ENCODE measurements at regions not wholly inside any gene's neighbourhood (a gene's known extent, or its start where the extent isn't known, plus 50 kb on each side); places are given as distances from the start of the nearest gene placed in this dataset.

DNA sequence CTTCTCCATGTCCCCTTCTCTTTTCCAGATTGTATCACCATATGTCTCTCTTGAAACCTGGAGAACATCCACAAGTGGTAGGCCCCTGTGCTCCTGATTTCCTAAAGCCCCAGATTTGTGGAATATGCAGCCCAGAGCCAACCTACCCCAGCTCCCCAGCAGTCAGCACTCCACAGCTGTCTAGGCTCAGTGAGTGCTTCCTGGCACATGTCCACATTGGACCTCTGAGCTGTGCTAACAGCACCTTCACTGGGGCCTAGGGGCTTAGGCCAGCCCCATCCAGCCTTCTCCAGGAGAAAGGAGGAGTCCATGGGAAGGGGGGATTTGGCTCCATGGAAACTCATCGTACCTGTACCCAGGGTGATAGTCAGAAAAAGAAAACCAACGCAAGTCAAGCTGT lies 192.7 kb downstream of the FGFR2 start:
- Mint-ChIP-seq H3K27ac (ENCODE audit: unreplicated experiment) (no peak overlapping the region), H3K9me3 (ENCODE audit: unreplicated experiment) (no peaks in the 10 kb centered on the region), H3K4me3 (ENCODE audit: unreplicated experiment) (no peak overlapping the region), H3K27me3 (ENCODE audit: low read depth, unreplicated experiment) (peaks cover under 1% of the 10 kb centered on the region), H3K4me1 (ENCODE audit: low read depth, unreplicated experiment) (peaks cover 8% of the 10 kb centered on the region), H3K36me3 (ENCODE audit: low read depth, unreplicated experiment) (no peaks in the 10 kb centered on the region)
- Histone ChIP-seq H3K4me3 (ENCODE audit: insufficient read depth, low read depth, low read length) (no peak overlapping the region), H3K4me2 (ENCODE audit: low read length) (no peak overlapping the region), H2AFZ (ENCODE audit: low read depth, low read length) (no peak overlapping the region), H3K36me3 (ENCODE audit: insufficient read depth, low read length) (no peaks in the 10 kb centered on the region), H3K4me1 (ENCODE audit: insufficient read depth, low read length) (peaks cover 4% of the 10 kb centered on the region), H3K9ac (ENCODE audit: low read length) (no peak overlapping the region), H3K27ac (ENCODE audit: low read depth, low read length) (no peak overlapping the region), H3K9me3 (ENCODE audit: insufficient read depth, low read depth, low read length) (peaks cover 3% of the 10 kb centered on the region), H3K79me2 (ENCODE audit: insufficient read depth, low read length) (no peaks in the 10 kb centered on the region), H4K20me1 (ENCODE audit: insufficient read depth, low read length) (no peaks in the 10 kb centered on the region), H3K27me3 (ENCODE audit: insufficient read depth, low read length) (no peaks in the 10 kb centered on the region)
- TF ChIP-seq CTCF (IDR thresholded peaks at IDR 0.05; ENCODE audit: insufficient read depth, low read depth, low read length) (no peak), EZH2 (IDR thresholded peaks at IDR 0.05; ENCODE audit: insufficient read depth, low read length) (no peak)
- DNase-seq (ENCODE audit: low read depth) = no peak
- no peak for FAIRE-seq

GRCh38 chr10:121405953-121406352 lies 192.3 kb downstream of the FGFR2 start:
- TF ChIP-seq CTCF (IDR thresholded peaks at IDR 0.05; ENCODE audit: insufficient read depth, low read depth, low read length) (no peak), EZH2 (IDR thresholded peaks at IDR 0.05; ENCODE audit: insufficient read depth, low read length) (no peak)
- no peak for FAIRE-seq
- H3K4me3 ChIP-seq (ENCODE audit: insufficient read depth, low read depth, low read length) = no peak overlapping the region

DNA sequence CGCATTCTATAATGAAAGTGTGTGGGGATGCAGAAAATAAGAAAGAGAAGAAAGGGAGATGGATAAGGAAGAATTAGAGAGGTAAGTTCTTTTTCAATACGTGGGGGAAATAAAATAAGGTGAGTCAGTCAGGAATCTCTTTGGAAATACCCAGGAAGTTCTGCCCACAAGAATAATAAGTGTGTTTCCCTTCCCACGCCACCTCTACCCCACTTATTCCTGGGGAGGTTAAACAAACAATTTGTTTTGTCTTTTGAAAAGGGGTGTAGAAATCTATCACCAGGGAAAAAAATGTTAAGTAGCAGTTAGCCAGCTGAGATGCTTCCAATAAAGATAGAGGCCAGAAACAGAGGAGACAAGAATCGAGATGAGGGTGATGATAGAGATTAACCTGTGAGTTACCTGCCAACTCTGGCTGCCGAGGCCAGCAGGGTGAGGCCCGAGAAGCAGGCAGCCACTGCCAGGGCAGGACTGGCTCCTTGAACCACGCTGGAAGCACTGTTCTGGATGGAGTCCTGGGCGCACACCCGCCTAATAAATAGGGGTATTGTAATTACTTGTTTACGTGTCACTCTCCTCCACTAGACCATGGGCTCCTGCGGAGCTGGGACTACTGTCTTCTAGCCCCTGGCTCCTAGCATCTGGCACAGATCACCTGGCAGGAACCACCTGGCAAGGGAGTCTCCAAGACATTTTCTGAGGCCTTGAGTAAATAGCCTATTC lies 191.3 kb downstream of the FGFR2 start:
- Histone ChIP-seq H3K27me3 (ENCODE audit: insufficient read depth, low read length) (no peaks in the 10 kb centered on the region), H3K27ac (ENCODE audit: low read depth, low read length) (no peak overlapping the region), H3K9ac (ENCODE audit: low read length) (no peak overlapping the region), H3K79me2 (ENCODE audit: insufficient read depth, low read length) (no peaks in the 10 kb centered on the region), H3K4me1 (ENCODE audit: insufficient read depth, low read length) (peaks cover 4% of the 10 kb centered on the region), H4K20me1 (ENCODE audit: insufficient read depth, low read length) (no peaks in the 10 kb centered on the region), H3K36me3 (ENCODE audit: insufficient read depth, low read length) (no peaks in the 10 kb centered on the region), H3K4me2 (ENCODE audit: low read length) (peak overlapping the region; percentile 42), H3K4me3 (ENCODE audit: insufficient read depth, low read depth, low read length) (no peak overlapping the region), H3K9me3 (ENCODE audit: insufficient read depth, low read depth, low read length) (no peaks in the 10 kb centered on the region), H2AFZ (ENCODE audit: low read depth, low read length) (no peak overlapping the region)
- H3K9me3 Mint-ChIP-seq (ENCODE audit: unreplicated experiment) = no peaks in the 10 kb centered on the region
- H3K27me3 Mint-ChIP-seq (ENCODE audit: low read depth, unreplicated experiment) = peaks cover 8% of the 10 kb centered on the region
- H3K27ac Mint-ChIP-seq (ENCODE audit: unreplicated experiment) = no peak overlapping the region
- TF ChIP-seq CTCF (IDR thresholded peaks at IDR 0.05; ENCODE audit: insufficient read depth, low read depth, low read length) (no peak), EZH2 (IDR thresholded peaks at IDR 0.05; ENCODE audit: insufficient read depth, low read length) (no peak)
- no peaks in the 10 kb centered on the region for H3K36me3 Mint-ChIP-seq (ENCODE audit: low read depth, unreplicated experiment)
- FAIRE-seq (no peak), DNase-seq (ENCODE audit: low read depth) (peak; percentile 14)
- peaks cover 8% of the 10 kb centered on the region for H3K4me1 Mint-ChIP-seq (ENCODE audit: low read depth, unreplicated experiment)
- no peak overlapping the region for H3K4me3 Mint-ChIP-seq (ENCODE audit: unreplicated experiment)

More at GRCh38 chr10:121405953-121406352, 192.3 kb downstream of the FGFR2 start:
- Histone ChIP-seq H3K9ac (ENCODE audit: low read length) (no peak overlapping the region), H3K27me3 (ENCODE audit: insufficient read depth, low read length) (no peaks in the 10 kb centered on the region), H3K9me3 (ENCODE audit: insufficient read depth, low read depth, low read length) (peaks cover 3% of the 10 kb centered on the region), H3K4me1 (ENCODE audit: insufficient read depth, low read length) (peaks cover 4% of the 10 kb centered on the region), H4K20me1 (ENCODE audit: insufficient read depth, low read length) (no peaks in the 10 kb centered on the region), H2AFZ (ENCODE audit: low read depth, low read length) (no peak overlapping the region), H3K79me2 (ENCODE audit: insufficient read depth, low read length) (no peaks in the 10 kb centered on the region), H3K36me3 (ENCODE audit: insufficient read depth, low read length) (no peaks in the 10 kb centered on the region), H3K27ac (ENCODE audit: low read depth, low read length) (no peak overlapping the region), H3K4me2 (ENCODE audit: low read length) (no peak overlapping the region)
- DNase-seq (ENCODE audit: low read depth) = no peak
- H3K4me3 Mint-ChIP-seq (ENCODE audit: unreplicated experiment) = no peak overlapping the region
- H3K4me1 Mint-ChIP-seq (ENCODE audit: low read depth, unreplicated experiment) = peaks cover 8% of the 10 kb centered on the region
- no peaks in the 10 kb centered on the region for H3K9me3 Mint-ChIP-seq (ENCODE audit: unreplicated experiment)
- no peaks in the 10 kb centered on the region for H3K36me3 Mint-ChIP-seq (ENCODE audit: low read depth, unreplicated experiment)
- peaks cover 3% of the 10 kb centered on the region for H3K27me3 Mint-ChIP-seq (ENCODE audit: low read depth, unreplicated experiment)
- no peak overlapping the region for H3K27ac Mint-ChIP-seq (ENCODE audit: unreplicated experiment)

Data from astrocyte (in vitro differentiated cells and primary cell).